Stomach (tissue), 8 donors: ENCODE measurements at regions not wholly inside any gene's neighbourhood (a gene's known extent, or its start where the extent isn't known, plus 50 kb on each side); places are given as distances from the start of the nearest gene placed in this dataset.

ENCODE experiments used
- DNase-seq, 2 donors: peaks; one replicate each; pipeline versions ENCODE4 v3.0.0 to v3.0.0-alpha.2; 2013 to 2019
- H3K27ac ChIP-seq, 5 donors: fragments of 200-600 bp in 4 of 5; sonication (generic) in 4 of 5; one replicate each; pipeline ENCODE4 v1.5.1; 2013 to 2019; ENCODE audit warnings: mild to moderate bottlenecking in 1 of 5, moderate library complexity in 1 of 5
- H3K27me3 ChIP-seq, 3 donors: fragments of 200-600 bp; sonication (generic); one replicate each; pipeline ENCODE4 v1.5.1; 2017 to 2019; ENCODE audit warnings: mixed run types in 1 of 3
- H3K36me3 ChIP-seq, 4 donors: fragments of 200-600 bp; sonication (generic); 1 replicate in 3 of 4; 2 replicates in 1 of 4; pipeline ENCODE4 v1.5.1; 2016 to 2019
- H3K4me1 ChIP-seq, 4 donors: fragments of 200-600 bp; sonication (generic); one replicate each; pipeline ENCODE4 v1.5.1; 2016 to 2019
- H3K4me3 ChIP-seq, 4 donors: fragments of 200-600 bp; sonication (generic) in 3 of 4; one replicate each; pipeline ENCODE4 v1.5.1; 2016 to 2019; ENCODE audit warnings: mild to moderate bottlenecking in 1 of 4
- H3K9me3 ChIP-seq, 4 donors: fragments of 200-600 bp; sonication (generic); one replicate each; pipeline ENCODE4 v1.5.1; 2016 to 2019
- CTCF ChIP-seq, 7 experiments: fragments of 450-650 bp in 4 of 7; fragments of 200-600 bp in 3 of 7; sonication (generic) in 3 of 7; IDR thresholded peaks; one replicate each; pipeline ENCODE4 v1.5.1; 2016 to 2019; ENCODE audit warnings: antibody characterized with exemption in 7 of 7, control low read depth in 2 of 7, mild to moderate bottlenecking in 1 of 7
- EP300 ChIP-seq: sonication (generic); formaldehyde crosslinking; IDR thresholded peaks from one replicate; pipeline ENCODE4 v1.6.1; 2017; ENCODE audit warnings: antibody characterized with exemption
- POLR2A ChIP-seq, 4 donors: fragments of 450-650 bp; IDR thresholded peaks; one replicate each; pipeline ENCODE4 v1.6.1; 2016; ENCODE audit warnings: antibody characterized with exemption in 4 of 4, control low read depth in 2 of 4, mild to moderate bottlenecking in 1 of 4, moderate library complexity in 1 of 4
- POLR2AphosphoS5 ChIP-seq, 3 donors: sonication (generic); formaldehyde crosslinking; IDR thresholded peaks; one replicate each; pipeline ENCODE4 v1.6.1; 2016; ENCODE audit warnings: antibody characterized with exemption in 3 of 3
- WGBS, 5 donors: extraction: QIAGEN DNeasy Blood & Tissue Kit in 3 of 5; methylation state at CpG; one replicate each; pipeline versions ENCODE4 v1.1.5 to v1.1.7; 2013 to 2018; 5-methylcytosine and 5-hydroxymethylcytosine counted together
- intact Hi-C: fragments of 100-400 bp; cut with DNase I; formaldehyde crosslinking; loops from one replicate; pipeline ENCODE4 v1.15.1; 2023; ENCODE audit warnings: low total_unique reads
- donor health status: healthy with polysubstance abuse.
- donor health status: Bipolar disorder and iron deficiency.
- donor health status: healthy.

- 86 to 94% (median 88%) methylated on average over 2 of the region's 2 CpGs for WGBS, 5 donors
- intact Hi-C loops = no loop called here
- peaks cover 0 to 3% (median 0%) of the 10 kb centered on the region in 4 donors for H3K9me3 ChIP-seq
- H3K4me3 ChIP-seq = no peak overlapping the region
- no peak overlapping the region for H3K27ac ChIP-seq
- DNase-seq = no peak
- H3K4me1 ChIP-seq = no peaks in the 10 kb centered on the region
- no peaks in the 10 kb centered on the region for H3K36me3 ChIP-seq
- TF ChIP-seq EP300 (no peak), POLR2AphosphoS5 (IDR thresholded peaks at IDR 0.05) (no peak)
- no peaks in the 10 kb centered on the region for H3K27me3 ChIP-seq
These were observed 76.5 kb downstream of the ARL5B start for GRCh38 chr10:18735711-18736110.

DNA sequence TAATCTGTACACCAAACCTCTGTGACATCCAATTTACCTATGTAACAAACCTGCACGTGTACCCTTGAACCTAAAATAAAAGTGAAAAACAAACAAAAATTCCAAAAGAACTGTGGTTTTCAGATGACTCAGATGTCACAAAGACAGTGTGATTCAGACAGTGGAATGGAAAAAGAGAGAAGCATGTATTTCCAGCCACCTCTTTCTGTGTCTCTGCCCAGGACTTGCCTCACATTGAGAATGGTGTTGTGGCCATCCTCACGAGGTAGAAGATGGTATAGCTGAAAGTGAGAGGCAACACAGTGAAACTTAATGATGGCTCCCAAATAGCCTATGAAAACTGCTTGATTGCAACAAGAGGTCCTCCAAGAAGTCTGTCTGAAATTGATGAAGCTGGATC is 78.0 kb downstream of the ARL5B start:
- no peaks in the 10 kb centered on the region for H3K27me3 ChIP-seq
- H3K4me1 ChIP-seq = no peaks in the 10 kb centered on the region
- no peak overlapping the region for H3K4me3 ChIP-seq
- H3K36me3 ChIP-seq = no peaks in the 10 kb centered on the region
- H3K9me3 ChIP-seq = peaks cover 0 to 8% (median 0%) of the 10 kb centered on the region in 4 donors
- intact Hi-C loops = no loop called here
- DNase-seq = no peak
- no peak overlapping the region for H3K27ac ChIP-seq
- no peak for TF ChIP-seq POLR2AphosphoS5 (IDR thresholded peaks at IDR 0.05)
- no peak for TF ChIP-seq POLR2A (IDR thresholded peaks at IDR 0.05)
- no peak for TF ChIP-seq CTCF (IDR thresholded peaks at IDR 0.05)
- TF ChIP-seq EP300 = no peak
- 61 to 78% (median 63%) methylated on average over 2 of the region's 2 CpGs for WGBS, 5 donors

GRCh38 chr10:18737841-18738240 is 78.6 kb downstream of the ARL5B start:
- H3K4me1 ChIP-seq = no peaks in the 10 kb centered on the region
- no peak for DNase-seq
- H3K27ac ChIP-seq = no peak overlapping the region
- TF ChIP-seq POLR2A (IDR thresholded peaks at IDR 0.05) (no peak), CTCF (IDR thresholded peaks at IDR 0.05) (no peak), EP300 (no peak), POLR2AphosphoS5 (IDR thresholded peaks at IDR 0.05) (no peak)
- intact Hi-C loops = no loop called here
- H3K36me3 ChIP-seq = no peaks in the 10 kb centered on the region
- WGBS, 5 donors = 85 to 90% (median 87%) methylated on average over 8 of the region's 8 CpGs
- peaks cover 0 to 8% (median under 1%) of the 10 kb centered on the region in 4 donors for H3K9me3 ChIP-seq
- no peak overlapping the region for H3K4me3 ChIP-seq
- H3K27me3 ChIP-seq = no peaks in the 10 kb centered on the region

DNA sequence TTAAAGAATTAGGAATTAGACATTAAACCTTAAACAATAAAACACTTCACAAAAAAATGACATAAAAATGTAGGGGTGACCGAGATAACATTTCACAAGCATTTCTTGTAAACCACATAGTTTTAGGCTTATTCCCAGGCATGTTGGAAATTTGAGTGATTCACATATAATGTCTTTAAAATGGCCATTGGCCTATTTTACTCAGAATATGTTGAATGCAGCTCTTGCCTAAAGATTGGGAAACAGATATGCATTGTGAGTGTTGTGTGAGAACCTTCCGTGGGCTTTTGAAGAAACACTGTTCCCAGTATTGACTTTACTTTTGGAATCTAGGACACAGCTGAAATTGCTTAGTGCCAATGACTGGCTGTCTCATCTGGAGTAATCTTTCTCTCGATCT is 79.6 kb downstream of the ARL5B start:
- Histone ChIP-seq H3K4me1 (no peaks in the 10 kb centered on the region), H3K4me3 (no peak overlapping the region), H3K27ac (no peak overlapping the region), H3K36me3 (no peaks in the 10 kb centered on the region), H3K9me3 (peaks cover 0 to 12% (median 7%) of the 10 kb centered on the region in 4 donors), H3K27me3 (no peaks in the 10 kb centered on the region)
- no peak for DNase-seq
- intact Hi-C loops = no loop called here
- no peak for TF ChIP-seq POLR2AphosphoS5 (IDR thresholded peaks at IDR 0.05)
- no peak for TF ChIP-seq EP300
- no peak for TF ChIP-seq POLR2A (IDR thresholded peaks at IDR 0.05)
- no peak for TF ChIP-seq CTCF (IDR thresholded peaks at IDR 0.05)
- 61 to 63% (median 62%) methylated on average over 3 of the region's 3 CpGs for WGBS, 5 donors

- Histone ChIP-seq H3K4me1 (no peaks in the 10 kb centered on the region), H3K9me3 (peaks cover 4 to 26% (median 12%) of the 10 kb centered on the region in 4 donors), H3K36me3 (no peaks in the 10 kb centered on the region), H3K27me3 (no peaks in the 10 kb centered on the region), H3K27ac (no peak overlapping the region), H3K4me3 (no peak overlapping the region)
- TF ChIP-seq CTCF (IDR thresholded peaks at IDR 0.05) = no peak
- no peak for TF ChIP-seq POLR2AphosphoS5 (IDR thresholded peaks at IDR 0.05)
- no peak for TF ChIP-seq EP300
- no peak for TF ChIP-seq POLR2A (IDR thresholded peaks at IDR 0.05)
- DNase-seq = no peak
- intact Hi-C loops = no loop called here
These were observed 84.7 kb downstream of the ARL5B start for GRCh38 chr10:18743926-18744325.
